Activated CD4-positive, alpha-beta T cell treated with anti-CD3 and anti-CD28 coated beads, Interleukin-2, Interleukin-4, amounts not matched to agents 100 ng/mL and 50 ng/mL, durations not matched to agents 16 hours and 8 hours (primary cell): ENCODE measurements at regions not wholly inside any gene's neighbourhood (a gene's known extent, or its start where the extent isn't known, plus 50 kb on each side); places are given as distances from the start of the nearest gene placed in this dataset.

ENCODE experiments used
- DNase-seq: peaks from one replicate; pipeline ENCODE4 v3.0.0-alpha.2; 2020; ENCODE audit warnings: low spot score

DNA sequence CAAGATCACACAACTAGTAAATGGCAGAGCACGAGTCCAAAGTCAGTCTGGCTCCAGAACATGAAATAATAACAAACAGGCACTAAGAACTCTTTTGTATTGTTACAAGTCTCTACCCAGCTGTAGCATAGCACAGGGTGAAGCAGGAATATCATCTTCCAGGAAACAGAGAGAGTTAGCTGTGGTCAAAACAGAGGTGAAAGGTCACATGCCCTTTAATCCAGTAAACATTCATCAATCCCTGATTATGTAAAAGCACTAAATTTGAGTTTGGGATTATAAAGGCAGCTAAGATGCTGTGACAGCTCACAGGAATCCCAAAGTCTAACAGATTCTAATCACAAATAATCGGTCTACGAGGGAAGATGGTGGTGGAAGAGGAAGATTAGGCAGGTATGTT lies 133.0 kb upstream of the ASTN2 start:
- no peak for DNase-seq

DNA sequence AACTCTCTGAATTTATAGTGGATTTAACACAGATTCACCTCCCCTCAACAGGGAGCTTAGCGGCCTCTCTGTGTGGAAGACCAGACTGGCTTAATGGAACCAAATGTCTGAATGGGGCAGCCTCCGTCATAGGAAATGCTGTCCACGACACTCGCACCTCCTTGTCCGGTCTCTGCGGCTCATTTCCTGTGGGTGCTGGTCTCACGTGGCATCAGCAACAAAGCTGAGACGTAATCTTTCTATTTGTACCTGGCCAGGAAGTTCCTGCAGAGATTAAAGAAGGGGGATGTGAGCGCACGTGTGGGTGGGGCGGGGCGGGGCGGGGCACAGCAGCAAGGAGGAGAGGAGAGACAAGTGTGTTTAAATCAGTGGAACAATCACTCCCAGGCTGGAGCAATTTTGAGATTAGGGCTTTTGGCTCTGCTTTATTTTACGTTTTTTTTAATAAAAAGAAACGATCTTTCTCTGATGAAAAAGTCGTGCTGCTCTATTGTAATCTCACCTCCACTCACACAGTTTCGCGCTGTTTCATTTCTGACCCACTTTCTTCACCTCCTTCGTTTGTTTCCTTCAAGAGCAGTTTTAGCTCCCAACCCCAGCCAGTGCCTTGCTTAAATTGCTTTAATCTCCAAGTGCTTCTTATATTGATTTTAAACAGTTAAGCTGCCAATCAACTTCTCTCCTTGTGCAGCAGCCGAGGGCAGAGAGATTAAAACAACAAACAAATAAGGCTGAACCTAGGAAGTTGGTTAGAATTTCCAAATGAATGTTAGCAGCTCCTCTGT lies 132.2 kb upstream of the ASTN2 start:
- DNase-seq: no peak

DNA sequence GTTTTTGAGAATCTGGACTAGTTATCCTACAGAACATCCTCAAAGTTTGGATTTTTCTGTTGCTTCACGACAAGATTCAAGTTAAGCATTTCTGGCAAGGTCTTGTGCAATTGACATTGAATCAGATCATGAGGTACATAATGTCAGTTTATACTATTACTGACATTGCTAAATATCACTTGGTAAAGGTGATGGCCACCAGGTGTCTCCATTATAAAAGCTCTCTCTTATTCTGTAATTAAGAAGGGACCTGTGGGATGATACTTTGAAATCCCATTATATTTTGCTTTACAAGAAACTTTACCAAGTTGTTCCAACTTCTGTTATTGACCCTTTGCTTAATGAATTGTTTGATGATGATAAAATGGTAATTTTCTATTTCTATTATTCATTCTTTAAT lies 131.0 kb upstream of the ASTN2 start:
- no peak for DNase-seq

DNA sequence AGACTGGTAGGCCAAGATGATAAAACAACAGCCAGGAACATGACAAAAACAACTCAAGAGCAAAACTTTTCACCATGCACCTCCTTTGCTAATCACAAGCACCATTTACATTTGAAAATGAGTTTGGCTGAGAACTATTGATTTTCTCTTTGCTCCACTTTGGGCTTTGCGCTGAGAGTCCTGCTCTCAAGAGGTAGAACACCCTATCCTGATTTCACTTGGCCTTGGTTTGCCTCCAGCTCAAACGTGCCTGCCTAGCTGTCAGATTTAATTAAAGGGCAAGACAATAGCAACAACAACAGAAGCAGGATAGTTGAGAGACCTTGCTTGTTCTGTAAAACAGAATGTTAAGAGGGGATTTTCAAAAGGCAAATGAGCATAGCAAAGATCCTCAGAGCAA lies 128.2 kb upstream of the ASTN2 start:
- DNase-seq: no peak

DNA sequence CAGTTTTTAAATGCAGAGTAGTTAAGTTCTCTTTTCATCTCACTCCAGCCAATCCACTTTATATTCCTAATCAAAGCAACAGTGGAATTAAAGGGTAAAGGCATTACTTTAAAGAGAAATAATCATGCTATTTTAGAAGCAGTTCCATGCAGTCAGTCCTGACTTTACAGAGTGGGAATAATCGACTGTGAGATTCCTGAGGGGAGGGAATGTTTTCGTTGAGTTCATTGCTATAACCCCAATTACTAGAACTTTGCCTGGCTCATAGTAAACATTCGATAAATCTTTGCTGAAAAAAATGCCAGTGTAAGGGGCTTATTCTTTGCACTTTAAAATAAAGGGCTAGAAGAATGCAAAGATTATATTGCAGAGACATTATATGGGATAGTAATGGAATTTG lies 127.2 kb upstream of the ASTN2 start:
- no peak for DNase-seq

DNA sequence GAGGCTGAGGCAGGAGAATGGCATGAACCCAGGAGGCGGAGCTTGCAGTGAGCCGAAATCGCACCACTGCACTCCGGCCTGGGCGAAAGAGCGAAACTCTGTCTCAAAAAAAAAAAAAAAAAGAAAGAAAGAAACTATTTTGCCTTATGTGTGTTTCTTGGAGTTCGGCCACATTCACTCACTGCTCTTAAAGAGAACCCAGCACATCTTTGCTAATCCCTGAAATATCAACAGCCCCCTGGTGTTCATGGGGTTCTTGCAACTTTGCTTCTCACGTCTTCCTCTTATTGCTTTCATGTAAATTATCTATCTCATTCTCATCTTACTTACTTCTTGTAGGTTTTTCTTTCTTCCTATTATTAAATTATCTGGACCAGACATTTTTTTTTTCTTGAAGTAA lies 126.3 kb upstream of the ASTN2 start:
- no peak for DNase-seq

DNA sequence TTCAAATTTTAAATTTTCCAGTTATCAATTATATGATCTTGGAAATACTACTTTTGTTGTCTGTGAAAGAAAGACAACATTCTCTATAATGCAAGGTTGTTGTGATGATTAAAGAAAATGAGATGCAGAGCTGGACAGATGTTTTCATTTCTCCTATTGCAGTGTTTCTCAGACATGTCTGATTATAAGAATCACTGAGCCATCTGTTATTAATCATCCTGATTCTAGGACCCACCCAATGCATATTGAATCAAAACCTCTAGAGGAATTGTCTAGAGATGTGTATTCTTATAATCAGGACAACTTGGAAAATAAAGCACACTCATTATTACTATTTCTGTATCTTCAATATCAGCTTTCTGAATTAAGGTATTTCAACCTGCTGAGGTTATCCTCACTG lies 121.1 kb upstream of the ASTN2 start:
- DNase-seq: no peak

DNA sequence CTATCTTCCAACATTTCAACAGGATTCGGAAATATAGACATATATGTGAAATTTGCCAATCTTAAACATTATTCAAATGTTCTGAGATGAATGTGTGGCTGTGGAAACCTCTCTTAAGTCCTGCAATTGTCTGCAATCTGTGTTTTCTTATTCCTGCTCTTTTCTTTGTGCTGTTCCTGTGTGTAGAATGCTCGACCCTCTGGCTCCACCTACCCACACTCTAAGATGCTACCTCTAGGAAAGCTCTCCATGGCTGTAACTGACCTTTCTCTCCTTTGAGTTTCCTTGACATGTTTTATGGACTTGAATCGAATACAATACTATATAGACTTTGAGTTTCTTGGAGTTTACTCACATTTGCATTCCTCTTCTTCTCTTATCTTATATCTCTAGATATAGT lies 120.6 kb upstream of the ASTN2 start:
- no peak for DNase-seq

DNA sequence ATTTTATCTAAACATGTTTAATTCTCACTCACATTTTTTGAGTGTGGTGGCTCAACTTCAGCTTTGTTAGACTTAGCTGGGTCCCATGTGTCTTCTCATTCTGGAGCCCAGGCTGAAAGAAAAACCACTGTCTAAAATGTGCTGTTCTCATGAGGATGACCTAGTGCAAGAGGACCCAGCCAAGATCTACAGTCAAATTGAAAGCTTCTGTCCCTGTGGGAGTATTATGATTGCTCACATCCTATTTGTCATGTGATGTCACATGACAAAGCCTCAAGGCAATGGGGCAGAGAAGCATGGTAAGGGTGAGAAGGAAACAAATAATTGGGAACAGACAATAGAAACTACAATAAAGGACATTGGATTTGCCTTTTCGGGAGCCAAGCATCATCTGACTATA lies 113.4 kb upstream of the ASTN2 start:
- no peak for DNase-seq

DNA sequence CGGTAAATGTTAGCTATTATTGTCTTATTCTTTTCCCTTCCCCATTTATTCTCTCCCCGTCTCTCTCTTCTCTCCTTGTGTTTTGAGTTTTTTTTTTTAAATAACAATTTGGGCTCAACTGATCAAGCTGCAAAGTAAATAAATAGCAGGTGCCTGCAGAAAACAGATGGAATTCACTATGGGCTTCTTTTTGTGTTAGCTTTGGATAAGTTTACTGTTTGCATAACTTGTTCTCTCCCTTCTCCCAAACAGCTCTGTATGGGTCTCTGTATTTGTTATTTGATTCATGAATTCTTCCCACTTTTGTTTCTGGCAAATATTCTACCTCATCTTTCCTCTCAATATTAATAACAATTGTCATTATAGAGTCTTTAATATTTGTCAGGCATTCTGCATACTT lies 111.8 kb upstream of the ASTN2 start:
- no peak for DNase-seq

DNA sequence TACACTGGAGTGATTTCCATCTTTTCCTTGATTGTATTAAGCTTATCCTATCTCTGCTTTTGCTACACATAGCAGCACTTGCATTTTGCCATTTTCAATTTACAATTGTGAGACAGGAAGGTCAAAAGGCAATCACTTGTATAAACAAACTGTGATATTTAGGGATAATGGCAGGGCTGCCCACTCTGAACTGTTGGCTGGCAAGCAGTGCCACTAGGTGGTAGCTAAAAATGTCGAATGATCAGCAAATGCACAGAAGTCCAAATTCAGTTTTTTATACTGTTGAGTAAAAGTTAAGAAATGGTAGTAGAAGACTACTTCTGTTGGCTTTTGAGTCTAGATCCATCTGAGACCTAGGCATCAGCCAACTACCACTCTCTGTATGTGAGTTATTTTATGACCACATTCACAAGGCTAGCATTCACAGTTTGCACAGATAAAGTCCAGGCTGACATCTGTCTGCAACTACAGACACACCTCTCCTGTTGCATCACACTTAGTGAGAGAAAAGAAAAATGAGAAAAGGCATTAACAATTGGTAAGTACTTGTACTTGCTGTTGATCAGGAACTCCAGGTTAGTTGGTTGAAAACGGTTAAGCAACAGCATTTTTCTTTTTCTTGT lies 108.8 kb upstream of the ASTN2 start:
- no peak for DNase-seq

DNA sequence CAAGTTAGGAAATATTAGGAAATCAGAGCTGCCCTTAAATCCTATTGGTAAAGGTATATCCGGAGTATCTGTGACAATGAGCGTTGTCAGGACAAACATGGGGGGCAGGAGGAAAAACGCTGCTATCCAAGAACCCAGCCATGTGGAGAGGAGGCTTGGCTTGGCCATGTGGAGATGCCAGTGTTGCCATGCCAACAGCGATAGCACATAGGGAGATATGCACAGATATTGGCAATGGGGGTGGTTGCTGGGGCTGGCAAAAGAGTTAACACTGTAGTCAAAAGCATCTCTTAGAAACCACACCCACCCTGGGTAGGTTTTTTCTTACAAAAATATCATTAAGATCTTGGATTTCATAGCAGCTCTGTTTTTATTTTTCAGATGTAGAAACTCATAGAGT lies 106.4 kb upstream of the ASTN2 start:
- DNase-seq: no peak

DNA sequence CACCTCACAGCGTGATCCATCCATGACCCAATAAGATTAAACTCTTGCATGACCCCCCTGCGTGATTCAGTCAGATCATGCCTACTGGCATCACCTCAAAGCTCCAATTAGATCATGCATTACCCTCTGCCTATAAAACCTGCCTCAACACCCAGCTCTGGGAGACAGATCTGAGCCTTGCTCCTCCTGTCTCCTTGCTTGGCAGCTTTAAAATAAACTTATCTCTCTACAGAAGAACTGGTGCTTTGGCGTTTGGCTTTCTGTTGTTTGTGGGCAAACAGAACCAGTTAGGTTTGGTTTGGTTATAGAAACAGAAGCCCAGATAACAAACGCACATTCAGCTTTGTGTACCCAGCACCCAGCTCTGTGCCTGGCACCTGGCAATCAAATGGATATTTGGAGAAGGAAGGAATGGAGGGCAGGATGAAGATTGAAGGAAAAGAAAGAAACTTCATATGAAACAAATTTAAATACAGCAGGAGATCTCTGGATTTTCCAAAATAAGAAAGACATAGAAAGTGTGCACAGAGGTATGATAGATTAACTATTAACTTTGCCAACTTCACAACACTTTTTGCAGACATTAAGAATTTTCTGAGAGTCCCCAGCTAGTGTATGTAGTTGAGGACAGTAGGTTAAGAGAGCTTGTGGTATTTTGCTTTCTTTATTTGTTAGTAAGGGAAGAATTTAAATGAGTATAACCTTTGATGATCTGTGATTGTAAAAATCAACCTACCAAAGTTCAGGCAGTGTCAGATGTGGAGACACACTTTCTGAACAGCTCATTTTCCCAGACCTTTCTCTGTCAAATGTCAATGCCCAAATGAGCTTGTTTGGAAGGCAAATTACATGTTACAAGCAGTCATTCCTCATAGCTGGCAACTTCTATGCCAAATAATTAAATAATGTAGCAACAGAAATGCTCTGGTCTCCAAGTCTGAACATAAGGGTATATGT lies 102.1 kb upstream of the ASTN2 start:
- no peak for DNase-seq

DNA sequence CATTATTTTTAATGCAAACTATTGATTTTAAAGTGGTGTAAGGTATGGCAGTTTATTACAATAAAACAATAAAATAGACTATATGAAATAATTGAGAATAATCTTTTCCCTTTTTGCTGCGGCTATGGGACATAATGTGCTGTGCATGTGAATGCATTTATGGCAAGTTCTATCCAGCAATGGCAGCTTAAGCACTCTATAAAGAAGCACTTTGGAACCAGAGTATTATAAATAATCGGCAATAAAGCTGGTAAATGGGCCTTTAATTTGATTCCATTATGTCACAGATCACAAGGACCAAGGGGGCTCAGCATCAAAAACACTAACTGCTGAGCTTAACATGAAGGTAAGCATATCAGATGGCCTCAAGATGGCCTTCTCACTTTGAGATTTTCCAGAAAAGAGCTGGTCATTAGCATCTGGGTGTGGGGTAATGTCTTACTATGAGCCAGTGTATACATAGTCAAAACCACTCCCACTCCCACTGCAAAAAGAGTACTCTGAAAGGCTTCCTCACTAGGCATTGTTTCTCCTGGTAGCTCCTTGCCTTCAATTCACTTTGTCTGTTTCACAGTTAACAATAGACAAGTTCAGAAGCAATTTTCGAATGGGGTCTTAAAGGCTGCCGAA lies 97.1 kb upstream of the ASTN2 start:
- DNase-seq: no peak

DNA sequence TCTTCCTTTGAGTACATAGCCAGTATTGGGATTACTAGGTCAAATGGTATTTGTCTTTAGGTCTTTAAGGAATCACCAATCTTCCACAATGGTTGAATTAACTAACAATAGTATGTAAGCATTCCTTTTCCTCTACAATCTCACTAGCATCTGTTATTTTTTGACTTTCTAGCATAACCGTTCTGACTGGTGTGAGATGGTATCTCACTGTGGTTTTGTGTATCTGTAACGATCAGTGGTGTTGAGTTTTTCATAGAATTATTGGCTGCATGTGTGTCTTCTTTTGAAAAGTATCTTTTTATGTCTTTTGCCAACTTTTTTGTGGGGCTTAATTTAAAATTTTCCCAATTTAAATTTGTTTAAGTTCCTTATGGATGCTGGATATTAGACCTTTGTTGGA lies 81.5 kb upstream of the ASTN2 start:
- DNase-seq: peak; percentile 8

DNA sequence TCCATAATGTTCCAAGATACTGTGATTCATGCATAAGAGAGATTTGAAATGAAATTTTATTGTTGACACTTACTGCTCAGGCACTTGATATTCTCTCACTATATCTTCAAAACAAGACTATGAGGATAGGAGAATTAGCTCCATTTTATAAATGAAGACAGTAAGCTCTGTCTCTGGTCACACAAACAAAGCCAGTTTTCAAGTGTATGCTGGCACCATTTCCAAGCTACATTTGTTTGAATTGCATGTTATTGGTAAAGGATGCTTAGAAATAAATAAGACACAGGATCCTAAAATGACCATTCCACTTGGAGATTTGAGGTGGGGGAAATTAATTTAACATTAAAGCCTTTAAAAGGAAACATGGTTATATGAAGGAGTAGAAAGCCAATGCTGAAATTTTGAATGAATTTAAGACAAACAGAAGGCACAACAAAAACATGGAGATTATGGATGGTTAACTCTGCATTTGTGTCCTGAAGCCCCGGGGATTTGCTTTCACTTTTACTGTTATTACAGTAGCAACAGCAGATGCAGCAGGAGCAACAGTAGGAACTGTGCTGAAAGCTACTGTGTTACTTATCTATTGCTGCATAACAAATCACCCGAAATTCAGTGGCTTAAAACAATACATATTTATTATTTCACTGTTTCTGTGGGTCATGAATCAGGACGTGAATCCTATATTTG lies 79.7 kb upstream of the ASTN2 start:
- no peak for DNase-seq

DNA sequence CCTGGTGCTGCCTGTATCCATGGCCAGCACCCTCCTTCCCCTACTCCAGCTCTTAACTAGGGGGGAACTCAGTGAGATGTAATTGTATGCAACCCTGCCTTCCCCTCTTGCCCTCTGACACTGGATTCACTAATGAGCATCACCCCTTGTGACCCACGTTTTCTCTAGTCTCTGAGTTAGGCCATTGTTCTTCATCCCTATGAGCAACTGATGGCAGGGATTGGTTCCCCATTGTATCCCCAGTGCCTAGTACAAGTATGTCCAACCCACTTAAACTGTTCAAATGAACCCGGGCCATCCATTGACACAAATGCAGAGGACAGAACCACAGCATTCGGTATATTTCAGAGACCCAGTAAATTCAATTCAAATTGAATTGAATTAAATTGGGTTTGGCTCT lies 77.6 kb upstream of the ASTN2 start:
- no peak for DNase-seq

DNA sequence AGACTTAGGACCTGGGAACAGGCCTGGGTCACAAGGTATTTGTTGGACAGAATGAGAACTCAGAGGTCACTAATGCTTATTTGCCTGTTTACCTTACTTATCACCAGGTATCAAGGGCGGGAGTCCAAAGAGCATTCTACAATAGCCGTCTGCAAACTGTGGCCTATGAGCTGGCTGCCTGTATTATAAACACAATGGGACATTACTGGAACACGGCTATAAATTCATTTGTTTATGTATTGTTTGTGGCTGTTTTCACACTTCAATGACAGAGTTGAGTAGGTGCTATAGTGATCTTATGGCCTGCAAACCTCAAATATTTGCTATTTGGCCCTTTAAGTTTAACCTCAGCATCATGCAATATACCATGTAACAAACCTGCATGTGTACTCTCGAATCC lies 76.6 kb upstream of the ASTN2 start:
- DNase-seq: no peak

DNA sequence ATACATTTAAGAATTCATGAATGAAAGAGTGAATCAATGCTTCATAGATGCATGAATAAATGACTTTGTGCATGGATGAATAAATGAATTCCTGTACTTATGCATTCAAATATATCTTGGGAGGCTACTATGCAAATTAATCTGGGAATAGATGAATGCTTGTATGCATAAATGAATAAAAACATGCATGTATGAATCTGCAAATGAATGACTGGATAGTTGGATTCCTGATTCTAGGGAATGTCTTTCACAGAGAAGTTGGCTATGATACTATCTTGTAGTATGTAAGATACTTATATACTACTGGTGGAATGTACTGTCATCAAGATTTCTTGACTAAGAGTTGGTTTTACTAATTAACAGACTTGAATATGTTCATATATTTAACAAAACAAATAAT lies 75.3 kb upstream of the ASTN2 start:
- no peak for DNase-seq

DNA sequence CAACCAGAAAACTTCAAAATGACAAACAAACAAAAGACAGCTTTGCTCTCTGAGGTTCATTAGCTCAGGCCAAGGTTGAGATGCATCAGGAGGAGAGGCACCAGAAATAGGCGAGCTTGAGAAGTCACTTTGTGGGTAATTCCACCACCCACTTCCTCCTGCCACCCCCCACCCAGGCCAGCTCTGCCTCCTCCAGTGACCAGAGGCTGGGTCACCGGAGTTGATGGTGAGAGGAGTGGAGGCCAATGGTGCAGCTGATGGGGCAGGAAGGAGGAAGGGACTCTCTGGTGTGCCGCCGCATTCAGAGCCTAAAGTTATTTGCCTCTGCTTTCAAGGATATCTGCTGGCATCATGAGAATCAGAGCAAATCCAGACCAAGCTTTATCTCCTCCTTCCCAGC lies 73.8 kb upstream of the ASTN2 start:
- no peak for DNase-seq

DNA sequence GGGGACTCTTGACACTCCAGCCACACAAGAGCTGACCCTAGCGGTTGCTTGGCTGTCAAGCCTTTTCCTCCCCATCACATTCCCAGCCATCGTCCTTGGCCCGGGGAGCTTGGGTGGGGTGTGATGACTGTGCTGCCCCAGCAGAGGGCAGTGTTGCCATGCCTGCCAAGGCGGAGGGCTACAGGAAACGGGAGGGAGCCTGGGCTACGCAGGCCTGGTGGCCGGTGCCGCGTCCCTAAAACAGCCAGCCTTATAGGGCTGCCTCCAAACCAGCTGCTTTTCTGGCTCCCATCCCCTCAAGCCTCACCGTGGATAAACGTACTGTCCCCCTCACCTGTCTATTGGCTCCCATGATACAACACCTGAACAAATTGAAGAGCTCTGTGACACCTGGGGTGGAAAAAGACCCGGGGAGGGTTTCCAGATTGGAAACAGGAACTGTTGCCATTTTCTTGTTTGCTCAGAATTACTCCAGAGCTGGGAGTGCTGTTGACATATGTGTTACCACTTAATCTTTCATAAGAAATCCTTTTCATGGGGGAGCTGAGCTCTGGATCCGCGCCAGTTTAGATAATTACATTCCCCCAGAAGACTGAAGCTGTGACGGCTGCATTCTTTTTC lies 72.8 kb upstream of the ASTN2 start:
- peak; percentile 61 for DNase-seq
